ENCODE measurements at regions not wholly inside any gene's neighbourhood (a gene's known extent, or its start where the extent isn't known, plus 50 kb on each side); places are given as distances from the start of the nearest gene placed in this dataset.
"Not testable (repeated sequence)": the region's sequence is repeated elsewhere in the genome, so short reads cannot be mapped to it uniquely, and the experiment has no call there.

DNA sequence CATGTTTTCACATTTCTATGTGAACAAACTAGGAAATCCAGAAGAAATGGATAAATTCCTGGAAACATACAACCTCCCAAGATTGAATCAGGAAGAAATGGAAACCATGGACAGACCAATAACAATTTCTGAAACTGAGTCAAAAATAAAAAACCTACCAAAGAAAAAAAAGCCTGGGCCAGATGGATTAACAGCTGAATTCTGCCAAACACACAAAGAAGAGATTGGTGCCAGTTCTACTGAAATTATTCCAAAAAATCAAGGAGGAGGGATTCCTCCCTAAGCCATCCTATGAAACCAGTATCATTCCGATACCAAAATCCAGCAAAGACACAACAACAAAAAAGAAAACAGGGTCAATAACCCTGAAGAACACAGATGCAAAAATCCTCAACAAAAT, 166.9 kb upstream of the FBXL7 start:
- no peak for DNase-seq

DNA sequence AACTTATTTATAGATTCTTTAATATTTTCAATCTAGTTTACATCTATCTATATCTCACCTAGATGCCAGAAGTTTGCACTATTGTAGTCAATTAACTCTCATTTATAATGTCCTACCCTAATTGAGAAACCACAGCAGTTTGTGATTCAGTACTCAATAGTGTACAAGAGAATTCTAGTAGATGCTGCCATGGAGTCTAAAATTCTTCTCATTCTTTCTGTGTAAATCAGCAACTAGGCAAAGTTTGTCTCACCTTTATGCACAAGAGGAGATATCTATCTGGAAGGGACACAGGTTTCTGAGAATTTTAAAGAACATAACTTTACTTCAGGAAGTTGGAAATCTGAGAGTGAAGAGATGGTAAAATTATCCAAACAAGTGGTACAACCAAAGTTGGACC, 173.0 kb upstream of the FBXL7 start:
- no peak for DNase-seq

- DNase-seq = no peak
Measured at GRCh38 chr5:15326471-15326870, 173.5 kb upstream of the FBXL7 start.

DNA sequence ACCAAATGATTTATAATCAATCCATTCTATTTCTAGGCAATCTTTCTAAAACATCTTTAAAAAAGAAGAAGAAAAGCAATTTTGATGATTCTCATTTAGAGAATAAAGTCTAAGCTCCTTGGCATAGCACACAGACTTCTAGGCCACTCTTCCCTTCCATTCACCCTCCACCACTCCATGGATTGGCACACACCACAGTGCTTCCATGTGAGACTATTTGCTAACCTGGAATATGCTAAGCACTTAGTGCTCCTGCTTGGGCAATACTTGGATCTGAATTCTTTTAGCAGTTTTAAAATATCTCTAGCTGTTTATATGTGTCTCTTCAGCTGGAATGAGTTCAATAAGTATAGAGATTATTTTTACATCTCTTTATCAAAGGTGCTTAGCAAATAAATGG, 177.6 kb upstream of the FBXL7 start:
- DNase-seq = no peak

GRCh38 chr5:15321776-15322175, 178.2 kb upstream of the FBXL7 start:
- DNase-seq = no peak

- DNase-seq = no peak
Measured at GRCh38 chr5:15320871-15321270, 179.1 kb upstream of the FBXL7 start.

- DNase-seq = no peak
Measured at GRCh38 chr5:15304914-15305834, 194.8 kb upstream of the FBXL7 start.

DNA sequence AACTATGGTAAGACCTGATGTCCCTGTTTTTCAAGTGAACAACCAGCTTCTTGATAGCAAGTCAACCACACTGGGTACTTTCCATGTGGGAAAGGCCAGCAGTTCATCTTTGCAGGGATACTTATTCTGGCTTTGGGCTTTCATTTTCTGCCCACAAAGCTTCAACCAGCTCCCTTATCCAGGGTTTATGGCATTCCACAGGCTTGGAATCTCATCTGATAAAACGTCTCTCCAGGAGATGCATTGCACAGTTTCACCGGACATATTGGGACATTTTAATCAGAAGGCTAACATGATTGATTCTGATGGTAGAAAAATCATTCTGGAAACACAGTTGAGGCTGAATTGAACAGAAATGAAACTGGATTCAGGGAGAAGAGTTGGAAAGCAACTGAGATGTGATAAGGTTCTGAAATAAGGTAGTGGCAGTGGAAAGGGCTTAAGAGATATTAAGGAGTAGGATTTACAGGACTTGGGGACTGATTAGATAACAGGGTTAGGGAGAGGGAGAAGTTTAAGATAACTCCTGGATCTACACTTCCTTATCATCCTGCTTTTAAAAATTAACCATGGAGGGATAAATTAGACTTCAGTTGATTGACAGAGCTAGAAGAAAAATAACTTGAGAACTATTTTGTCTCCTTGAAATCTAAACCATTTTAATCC, 195.8 kb upstream of the FBXL7 start:
- no peak for DNase-seq

DNA sequence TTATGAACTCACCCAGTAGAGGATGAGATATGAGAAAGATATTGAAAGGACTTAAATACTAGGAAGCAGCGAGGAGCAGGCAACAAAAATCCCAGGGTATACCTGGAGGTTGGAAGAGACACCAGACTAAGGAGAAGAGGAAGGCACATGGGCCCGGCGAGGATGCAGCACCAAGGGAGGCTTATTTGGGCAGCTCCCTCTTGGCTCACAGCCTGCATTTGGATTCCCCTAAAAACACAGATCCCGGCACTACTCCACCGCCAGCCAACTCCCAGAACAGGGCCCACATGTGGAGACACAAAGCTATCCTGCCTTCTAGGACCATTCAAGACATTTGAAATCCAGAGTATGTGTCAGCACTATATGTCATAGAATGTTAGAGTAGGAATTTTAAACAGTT, 199.8 kb upstream of the FBXL7 start:
- DNase-seq = no peak

DNA sequence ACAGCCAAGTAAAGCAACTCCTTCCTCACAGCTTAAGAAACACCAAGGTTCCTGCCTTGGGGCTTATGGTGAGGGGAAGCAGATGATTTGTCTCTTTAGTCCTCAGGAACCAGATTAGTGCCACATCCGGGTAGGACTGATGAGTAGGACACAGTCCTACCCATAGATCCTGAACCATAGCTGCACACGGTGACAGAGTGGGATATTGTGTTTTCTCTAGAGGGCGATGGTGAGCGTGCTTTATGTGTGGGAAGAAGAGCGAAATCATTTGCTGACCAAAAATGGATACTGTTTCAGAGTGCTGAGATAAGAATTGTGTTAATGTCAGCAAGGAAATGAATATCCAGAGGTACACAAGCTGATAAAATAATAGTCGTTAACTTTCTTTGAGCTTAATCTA, 209.0 kb upstream of the FBXL7 start:
- no peak for DNase-seq

DNA sequence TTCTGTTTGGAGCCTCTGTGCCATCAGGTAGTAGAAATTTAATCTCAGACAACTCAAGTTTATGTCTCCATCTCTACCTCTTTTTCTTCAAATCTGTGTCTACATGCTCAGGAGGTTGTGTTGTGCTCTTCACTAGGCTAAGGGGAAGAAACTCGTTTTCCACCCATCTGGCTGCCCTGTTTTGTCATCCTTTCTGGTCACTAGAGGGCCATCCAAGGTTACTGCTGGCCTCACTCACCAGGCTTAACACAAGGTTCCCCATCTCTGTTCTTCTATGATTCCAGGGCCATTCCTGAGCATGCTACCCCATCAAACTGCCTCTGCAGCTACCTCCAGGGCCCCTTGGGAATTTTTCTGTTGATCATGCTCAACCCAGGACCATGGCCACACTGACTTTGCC, 213.3 kb upstream of the FBXL7 start:
- no peak for DNase-seq

- no peak for DNase-seq
Measured at GRCh38 chr5:15285901-15286583, 213.9 kb upstream of the FBXL7 start.

- DNase-seq = no peak
Measured at GRCh38 chr5:15284706-15285105, 215.3 kb upstream of the FBXL7 start.

DNA sequence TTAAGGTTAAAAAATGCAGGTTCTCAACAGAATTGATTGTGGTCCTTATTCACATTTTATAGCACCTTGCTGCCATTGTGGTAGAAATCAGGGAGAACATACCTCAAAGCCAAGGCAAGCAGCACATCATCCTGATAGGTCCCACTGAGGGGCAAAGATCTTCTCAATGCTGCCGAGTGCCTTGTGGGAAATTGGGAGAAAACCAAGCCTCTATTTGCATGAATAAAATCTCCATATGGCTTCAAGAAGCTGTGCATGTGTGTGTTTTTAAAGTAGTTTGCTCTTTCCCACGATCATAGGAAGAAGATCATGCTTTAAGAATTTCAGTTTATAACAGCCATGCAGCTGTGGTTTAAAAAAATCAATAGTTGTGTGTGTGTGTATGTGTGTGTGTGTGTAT, 216.9 kb upstream of the FBXL7 start:
- DNase-seq = no peak

DNA sequence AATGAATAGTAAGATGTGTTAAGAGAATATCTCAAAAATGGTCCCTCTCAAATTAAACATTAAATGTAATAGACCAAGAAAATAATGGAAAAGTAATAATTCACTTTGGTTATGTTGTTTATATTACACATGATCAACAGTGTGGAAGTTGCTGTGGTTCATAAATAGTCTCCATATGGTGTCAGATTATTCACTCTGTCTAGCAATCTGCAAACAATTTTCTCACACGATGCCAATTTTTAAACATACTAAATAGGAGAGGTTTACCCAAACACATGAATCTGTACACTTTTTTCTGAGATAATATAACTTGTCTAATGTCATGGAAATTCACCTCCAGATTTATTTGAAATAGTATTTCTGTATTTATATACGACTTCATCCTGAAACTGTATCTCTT, 217.4 kb upstream of the FBXL7 start:
- no peak for DNase-seq

DNA sequence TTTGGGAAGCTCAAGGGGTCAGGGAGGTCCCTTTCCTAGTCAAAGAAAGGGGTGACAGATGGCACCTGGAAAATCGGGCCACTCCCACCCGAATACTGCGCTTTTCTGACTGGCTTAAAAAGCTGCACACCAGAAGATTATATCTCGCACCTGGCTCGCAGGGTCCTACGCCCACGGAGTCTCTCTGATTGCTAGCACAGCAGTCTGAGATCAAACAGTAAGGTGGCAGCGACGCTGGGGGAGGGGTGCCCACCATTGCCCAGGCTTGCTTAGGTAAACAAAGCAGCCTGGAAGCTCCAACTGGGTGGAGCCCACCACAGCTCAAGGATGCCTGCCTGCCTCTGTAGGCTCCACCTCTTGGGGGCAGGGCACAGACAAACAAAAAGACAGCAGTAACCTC, 228.4 kb upstream of the FBXL7 start:
- DNase-seq = not testable (repeated sequence)

GRCh38 chr5:15267966-15268365, 232.0 kb upstream of the FBXL7 start:
- DNase-seq = no peak

GRCh38 chr5:15266841-15267240, 233.1 kb upstream of the FBXL7 start:
- DNase-seq = no peak

DNA sequence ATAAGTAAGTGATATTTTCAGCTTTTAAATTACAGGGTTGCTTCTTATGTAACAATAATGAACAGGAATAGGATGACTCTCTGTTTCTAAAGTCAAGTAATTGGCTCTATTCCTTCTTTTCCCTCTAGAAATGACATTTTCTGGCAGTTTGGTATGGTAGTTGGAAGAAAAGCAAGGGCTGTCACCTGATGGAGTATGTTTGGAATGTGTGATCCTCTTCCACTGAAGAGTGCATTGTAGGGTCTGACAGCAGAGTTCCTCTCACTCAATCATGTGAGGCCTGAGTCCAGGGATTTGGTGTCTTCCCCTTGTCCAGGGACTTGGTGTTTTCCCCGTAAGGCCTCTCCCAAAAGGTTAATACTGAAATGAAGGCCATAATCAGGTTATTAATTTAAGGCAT, 233.8 kb upstream of the FBXL7 start:
- DNase-seq = no peak

- DNase-seq = no peak
Measured at GRCh38 chr5:15263942-15264341, 236.0 kb upstream of the FBXL7 start.

DNA sequence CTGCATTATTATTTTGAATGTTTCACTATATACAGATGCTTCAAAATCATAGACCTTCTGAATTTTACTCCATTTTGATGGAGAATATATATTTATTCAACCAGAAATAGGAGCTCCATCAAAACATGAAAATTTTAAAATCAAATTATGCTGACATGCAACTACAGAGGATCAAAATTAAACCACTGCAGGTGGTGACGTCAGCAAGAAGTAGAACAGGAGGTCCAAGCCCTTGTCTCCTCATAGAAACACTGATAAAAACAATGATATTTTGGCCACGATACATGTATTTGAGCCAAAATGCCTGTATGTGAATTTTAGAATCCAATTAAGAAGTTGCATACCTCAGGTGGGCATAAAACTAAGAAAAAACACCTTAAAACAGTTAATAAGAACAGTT, 236.6 kb upstream of the FBXL7 start:
- no peak for DNase-seq

DNA sequence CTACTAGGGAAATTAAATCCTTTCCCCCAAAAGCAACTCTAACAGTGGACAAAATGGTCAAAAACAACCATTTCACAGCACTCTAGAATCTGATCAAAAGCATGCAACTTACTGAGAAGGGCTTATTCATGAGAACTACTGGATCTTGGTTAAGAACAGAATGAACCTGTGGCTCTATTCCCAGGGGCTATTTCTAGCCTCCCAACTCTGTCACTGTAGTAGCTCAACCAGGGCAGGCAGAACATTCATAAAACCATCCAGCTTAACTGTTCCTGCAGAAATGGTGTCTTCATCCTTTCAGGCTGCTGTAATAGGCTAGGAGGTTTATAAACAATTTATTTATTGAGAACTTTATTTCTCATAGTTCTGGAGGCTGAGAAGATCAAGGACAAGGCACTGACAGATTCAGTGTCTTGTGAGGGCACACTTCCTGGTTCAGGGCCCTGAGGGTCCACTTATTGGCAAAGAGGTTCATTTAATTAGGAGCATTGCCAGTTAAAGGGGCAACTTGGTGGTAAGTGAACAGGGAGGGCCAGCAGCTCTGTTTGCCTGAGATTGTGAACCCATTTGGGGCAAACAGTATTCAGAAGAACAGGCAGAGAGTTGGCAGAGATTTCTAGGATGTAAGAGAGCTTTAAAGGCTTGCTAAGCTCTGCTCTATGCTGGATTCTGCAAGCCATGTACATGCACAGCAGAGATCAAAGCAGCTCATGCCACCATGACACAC, 238.5 kb upstream of the FBXL7 start:
- DNase-seq = no peak
